ENCODE measurements at regions not wholly inside any gene's neighbourhood (a gene's known extent, or its start where the extent isn't known, plus 50 kb on each side); places are given as distances from the start of the nearest gene placed in this dataset.

DNA sequence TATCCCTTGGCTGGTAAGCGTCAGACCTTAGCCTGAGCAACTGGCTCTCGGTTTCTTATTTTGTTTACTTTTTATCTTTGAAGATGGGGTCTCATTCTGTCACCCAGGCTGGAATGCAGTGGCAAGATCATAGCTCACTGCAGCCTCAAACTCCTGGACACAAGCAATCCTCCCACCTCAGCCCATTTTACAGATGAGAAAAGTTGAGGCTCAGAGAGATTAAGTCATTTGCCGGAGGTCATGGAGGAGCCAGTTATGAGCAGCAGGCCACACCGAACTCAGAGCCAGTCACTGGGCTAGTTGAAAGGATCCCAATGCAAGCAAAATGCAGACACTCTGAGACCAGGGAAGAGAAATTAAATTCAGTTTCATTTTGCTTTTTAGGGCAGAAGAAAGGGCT lies 293.6 kb downstream of the SHQ1 start:
- no peaks in the 10 kb centered on the region for H3K9me3 ChIP-seq (ENCODE audit: low read depth, low read length, poor library complexity, severe bottlenecking)
- no peak for TF ChIP-seq CTCF (conservative IDR thresholded peaks at IDR 0.05; ENCODE audit: low read depth, low read length)
- TF ChIP-seq EZH2 (IDR thresholded peaks at IDR 0.05; ENCODE audit: borderline replicate concordance, low read depth, low read length, poor library complexity, severe bottlenecking) = no peak
- H3K36me3 ChIP-seq (ENCODE audit: insufficient read depth, low read length, poor library complexity, severe bottlenecking) = no peaks in the 10 kb centered on the region
- ChIA-PET CTCF (no interaction called here), POLR2A (ENCODE audit: low non-redundant PET) (no interaction called here)
- H3K27ac ChIP-seq (ENCODE audit: low read depth, low read length, poor library complexity, severe bottlenecking) = no peak overlapping the region
- DNase-seq (ENCODE audit: low spot score) = no peak
- no peaks in the 10 kb centered on the region for H3K27me3 ChIP-seq (replicated peaks; ENCODE audit: insufficient read depth, low read depth, low read length, poor library complexity)
- no peak overlapping the region for H3K4me3 ChIP-seq (ENCODE audit: low read depth, low read length, poor library complexity, severe bottlenecking)
- no TSS peak for BruUV-seq (replicated peaks)
- H3K4me1 ChIP-seq (ENCODE audit: insufficient read depth, low read length, poor library complexity, severe bottlenecking) = no peaks in the 10 kb centered on the region
- intact Hi-C loops (cut with micrococcal nuclease; ENCODE audit: unreplicated experiment) = no loop called here

- no peak for TF ChIP-seq CTCF (conservative IDR thresholded peaks at IDR 0.05; ENCODE audit: low read depth, low read length)
- TF ChIP-seq EZH2 (IDR thresholded peaks at IDR 0.05; ENCODE audit: borderline replicate concordance, low read depth, low read length, poor library complexity, severe bottlenecking) = no peak
- H3K4me1 ChIP-seq (ENCODE audit: insufficient read depth, low read length, poor library complexity, severe bottlenecking) = no peaks in the 10 kb centered on the region
- H3K4me3 ChIP-seq (ENCODE audit: low read depth, low read length, poor library complexity, severe bottlenecking) = no peak overlapping the region
- no TSS peak for BruUV-seq (replicated peaks)
- H3K27ac ChIP-seq (ENCODE audit: low read depth, low read length, poor library complexity, severe bottlenecking) = no peak overlapping the region
- POLR2A ChIA-PET (ENCODE audit: low non-redundant PET) = no interaction called here
- no peak for DNase-seq (ENCODE audit: low spot score)
- intact Hi-C loops (cut with micrococcal nuclease; ENCODE audit: unreplicated experiment) = no loop called here
- no peaks in the 10 kb centered on the region for H3K27me3 ChIP-seq (replicated peaks; ENCODE audit: insufficient read depth, low read depth, low read length, poor library complexity)
- H3K9me3 ChIP-seq (ENCODE audit: low read depth, low read length, poor library complexity, severe bottlenecking) = no peaks in the 10 kb centered on the region
- H3K36me3 ChIP-seq (ENCODE audit: insufficient read depth, low read length, poor library complexity, severe bottlenecking) = no peaks in the 10 kb centered on the region
- CTCF ChIA-PET = no interaction called here
Observed at GRCh38 chr3:72553298-72553697, 294.9 kb downstream of the SHQ1 start.

DNA sequence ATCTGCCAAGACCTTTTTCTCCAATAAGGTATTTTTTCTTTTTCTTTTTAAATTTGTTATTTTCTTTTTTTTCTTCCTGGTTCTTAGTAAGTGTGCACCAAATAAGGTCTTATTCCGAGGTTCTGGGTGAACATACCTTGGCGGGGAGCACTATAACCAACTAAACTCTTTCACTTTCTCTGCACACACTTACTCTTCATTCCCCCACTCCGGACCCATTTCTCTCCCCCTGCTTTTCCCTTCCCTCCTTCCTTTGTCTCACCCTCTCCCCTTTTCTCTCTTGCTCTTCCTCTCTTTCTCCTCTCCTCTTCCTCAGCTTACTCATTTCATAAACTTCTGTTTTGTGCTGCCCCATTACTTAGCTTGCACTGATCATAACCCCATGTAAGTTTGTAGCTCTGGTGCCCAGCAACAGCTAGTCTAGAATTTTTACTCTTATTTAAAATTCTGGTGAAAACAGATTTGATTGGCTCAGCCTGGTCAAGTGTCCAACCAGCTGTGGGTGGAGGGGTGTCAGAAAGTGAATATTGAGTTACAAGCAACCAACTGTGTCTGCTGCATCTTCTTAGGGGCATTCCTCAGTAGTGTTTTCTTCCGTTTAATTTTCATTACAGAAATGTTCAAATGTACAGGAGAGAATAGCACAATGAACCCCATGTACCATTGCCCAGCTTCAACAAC lies 297.5 kb downstream of the SHQ1 start:
- POLR2A ChIA-PET (ENCODE audit: low non-redundant PET) = no interaction called here
- no peak overlapping the region for H3K4me3 ChIP-seq (ENCODE audit: low read depth, low read length, poor library complexity, severe bottlenecking)
- no peaks in the 10 kb centered on the region for H3K9me3 ChIP-seq (ENCODE audit: low read depth, low read length, poor library complexity, severe bottlenecking)
- no peaks in the 10 kb centered on the region for H3K27me3 ChIP-seq (replicated peaks; ENCODE audit: insufficient read depth, low read depth, low read length, poor library complexity)
- no peaks in the 10 kb centered on the region for H3K4me1 ChIP-seq (ENCODE audit: insufficient read depth, low read length, poor library complexity, severe bottlenecking)
- intact Hi-C loops (cut with micrococcal nuclease; ENCODE audit: unreplicated experiment) = no loop called here
- CTCF ChIA-PET = interaction anchor here (0.5 kb wide), 1 partner anchor 115 kb away, joined by 6 read pairs; no protein-coding TSS in a partner anchor
- no TSS peak for BruUV-seq (replicated peaks)
- H3K27ac ChIP-seq (ENCODE audit: low read depth, low read length, poor library complexity, severe bottlenecking) = no peak overlapping the region
- DNase-seq (ENCODE audit: low spot score) = no peak
- H3K36me3 ChIP-seq (ENCODE audit: insufficient read depth, low read length, poor library complexity, severe bottlenecking) = no peaks in the 10 kb centered on the region
- TF ChIP-seq CTCF (conservative IDR thresholded peaks at IDR 0.05; ENCODE audit: low read depth, low read length) (no peak), EZH2 (IDR thresholded peaks at IDR 0.05; ENCODE audit: borderline replicate concordance, low read depth, low read length, poor library complexity, severe bottlenecking) (no peak)
